CD4-positive, alpha-beta T cell treated with Interferon alpha-2 for 1 hour (primary cell): ENCODE measurements at regions not wholly inside any gene's neighbourhood (a gene's known extent, or its start where the extent isn't known, plus 50 kb on each side); places are given as distances from the start of the nearest gene placed in this dataset.

ENCODE experiments used
- DNase-seq, 2 donors: peaks; one replicate each; pipeline ENCODE4 v3.0.0-alpha.2; 2020 to 2022

- DNase-seq = no peak
Observed at GRCh38 chr17:70752966-70753467, 583.7 kb downstream of the KCNJ2 start.

- no peak for DNase-seq
Observed at GRCh38 chr17:70763018-70763417, 593.7 kb downstream of the KCNJ2 start.

DNA sequence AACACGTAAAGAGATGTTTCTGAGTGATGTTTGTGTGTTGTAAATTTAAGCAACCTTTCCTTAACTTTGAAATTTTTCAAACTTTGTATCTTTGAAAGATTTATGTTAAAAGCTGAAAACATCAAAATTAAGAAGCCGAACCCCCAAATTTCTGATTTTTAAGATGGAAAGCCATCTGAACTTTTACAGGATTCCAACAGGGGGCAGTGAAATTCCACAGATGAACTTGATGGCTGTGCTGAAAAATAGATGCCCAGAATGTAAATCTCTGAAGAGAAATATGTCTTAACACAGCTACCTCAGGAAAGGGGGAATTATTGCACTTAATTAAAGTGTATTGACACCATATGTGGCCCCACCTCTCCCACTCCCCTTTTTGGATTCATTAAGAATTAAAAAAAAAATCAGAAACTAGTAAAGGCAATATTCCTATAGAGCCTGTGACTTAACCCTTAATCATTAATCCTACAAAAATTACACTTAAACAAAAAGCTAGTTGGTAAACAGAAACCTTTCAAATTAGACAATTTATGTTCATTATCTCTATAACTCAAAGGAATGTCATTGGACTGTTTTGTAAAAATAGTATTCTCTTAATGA is 597.9 kb downstream of the KCNJ2 start:
- no peak for DNase-seq

DNA sequence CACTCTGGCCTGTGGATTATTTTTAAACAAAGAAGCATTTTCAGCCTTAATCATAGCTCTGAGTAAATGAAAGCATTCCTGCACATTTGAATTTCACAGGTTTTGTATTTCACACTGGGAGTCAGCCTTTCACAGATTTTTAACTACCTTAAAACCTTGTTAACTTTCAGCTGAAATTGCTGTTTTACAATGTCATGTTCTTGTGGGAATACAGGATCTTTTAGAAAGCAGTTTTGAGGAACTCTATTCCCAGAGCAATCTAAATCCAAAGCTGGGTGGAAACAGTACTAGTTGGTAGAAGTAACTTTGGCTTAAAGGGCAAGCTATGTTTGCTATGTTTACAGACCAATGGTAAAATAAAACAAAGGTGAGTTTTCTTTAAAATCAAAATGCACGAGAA is 600.6 kb downstream of the KCNJ2 start:
- no peak for DNase-seq

DNA sequence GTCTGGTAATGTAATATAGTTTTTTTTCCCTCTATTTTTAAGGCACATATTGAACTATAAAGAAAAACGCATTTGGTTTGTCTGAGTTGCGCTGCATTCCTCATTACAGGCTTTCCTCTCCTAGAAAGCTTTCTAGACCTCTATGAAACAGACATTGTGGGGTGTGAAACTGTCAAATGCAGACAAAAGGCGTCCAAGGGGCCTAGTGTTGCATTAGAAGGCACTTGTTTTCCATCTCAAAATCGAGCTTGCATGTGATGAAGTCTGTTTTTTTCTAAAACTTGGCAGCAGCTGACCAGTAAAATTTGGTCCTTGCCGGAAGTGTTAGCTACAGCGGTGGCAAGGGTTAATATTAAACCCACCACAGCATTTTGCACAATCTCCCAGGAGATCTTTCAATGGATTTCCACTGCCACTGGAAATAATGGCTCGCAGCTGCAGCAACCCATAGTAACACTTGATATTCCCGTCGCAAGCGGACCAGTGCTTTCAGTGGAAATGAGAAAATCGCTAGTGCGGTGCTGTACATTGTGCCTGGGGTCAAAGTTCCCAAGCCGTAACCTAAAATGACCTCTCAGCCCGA is 602.6 kb downstream of the KCNJ2 start:
- DNase-seq = no peak

GRCh38 chr17:70772761-70773160 is 603.4 kb downstream of the KCNJ2 start:
- no peak for DNase-seq

- DNase-seq = no peak
Observed at GRCh38 chr17:70773258-70773657, 603.9 kb downstream of the KCNJ2 start.

DNA sequence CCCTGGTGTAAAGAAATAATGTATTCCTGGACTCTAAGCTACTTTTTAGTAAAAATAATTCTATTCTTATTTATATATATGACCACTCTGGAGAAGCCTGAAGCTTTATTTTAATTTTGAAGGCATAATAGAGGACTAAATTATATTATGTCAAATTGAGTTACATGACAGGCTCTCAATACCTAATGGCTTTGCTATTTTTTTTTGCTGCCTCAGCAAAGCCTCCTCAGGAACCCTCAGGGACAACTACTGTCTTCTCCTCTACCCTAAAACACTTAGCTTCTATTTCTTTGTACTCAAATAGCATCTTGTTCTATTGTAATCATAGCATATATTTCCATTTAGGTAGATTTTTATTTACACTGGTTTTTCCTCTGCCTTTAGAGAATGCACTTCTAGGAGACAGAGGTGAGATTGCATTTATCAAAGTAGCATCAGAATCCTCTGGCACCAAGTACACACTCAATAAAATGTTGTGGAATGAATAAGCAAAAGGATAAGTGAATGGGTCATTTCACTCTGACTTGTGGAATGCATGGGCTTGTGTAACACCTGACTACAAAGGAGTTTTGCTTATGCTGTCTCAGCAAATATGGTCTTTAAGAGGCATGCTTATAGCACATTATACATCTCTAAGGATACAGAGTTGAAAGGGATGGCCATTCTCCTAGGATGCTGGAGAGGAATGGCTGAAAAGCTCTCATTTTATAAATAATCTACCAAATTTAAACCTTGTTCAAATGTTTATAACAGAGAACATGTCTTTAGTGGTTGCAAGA is 605.2 kb downstream of the KCNJ2 start:
- no peak for DNase-seq

GRCh38 chr17:70775679-70776078 is 606.3 kb downstream of the KCNJ2 start:
- DNase-seq = no peak

GRCh38 chr17:70776441-70776840 is 607.1 kb downstream of the KCNJ2 start:
- no peak for DNase-seq

DNA sequence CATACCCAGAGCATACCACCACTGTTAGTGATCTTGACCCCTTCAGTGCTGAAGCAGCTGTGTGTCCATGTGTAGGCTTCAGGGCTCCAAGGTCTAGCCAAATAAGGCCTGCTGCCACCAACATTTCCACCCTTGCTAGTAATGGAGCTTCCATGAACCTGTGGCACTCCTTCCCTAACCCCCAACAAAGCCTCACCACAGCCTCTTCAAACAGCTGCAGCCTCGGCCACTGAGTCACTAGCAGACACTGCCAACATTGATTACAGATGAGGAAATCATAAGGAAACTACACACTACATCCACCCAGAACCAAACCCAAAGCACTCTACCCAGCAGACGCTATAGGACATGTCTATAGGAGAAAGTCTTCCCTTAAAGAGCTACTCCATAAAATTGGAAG is 610.7 kb downstream of the KCNJ2 start:
- no peak for DNase-seq

GRCh38 chr17:70786081-70786480 is 616.7 kb downstream of the KCNJ2 start:
- DNase-seq = no peak

DNA sequence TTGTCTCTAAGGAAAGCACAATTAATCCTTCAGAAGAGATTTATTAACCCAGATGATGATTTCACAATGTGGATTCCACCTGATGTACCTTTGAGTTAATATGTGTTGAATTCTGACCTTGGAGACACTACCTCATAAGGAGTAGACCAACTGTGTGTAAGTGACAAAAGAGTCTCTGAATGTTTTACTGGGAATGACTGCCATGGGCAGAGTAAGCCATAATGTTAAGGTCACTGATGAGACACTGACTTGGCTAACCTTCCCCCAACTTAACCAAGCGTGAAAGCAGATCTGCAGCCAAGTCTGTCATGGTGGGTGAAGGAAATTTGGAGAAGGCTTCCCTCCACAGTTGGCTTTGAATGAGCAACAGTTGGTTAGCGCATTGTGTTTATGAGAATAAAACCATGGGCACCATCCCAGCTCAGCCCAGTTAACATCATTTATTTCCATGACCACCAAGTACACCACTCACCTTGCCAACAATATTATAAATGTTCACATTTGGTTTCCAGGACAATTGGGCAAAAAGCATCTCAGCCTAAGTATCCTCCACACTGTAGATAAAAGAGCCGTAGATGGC is 618.5 kb downstream of the KCNJ2 start:
- DNase-seq = no peak

DNA sequence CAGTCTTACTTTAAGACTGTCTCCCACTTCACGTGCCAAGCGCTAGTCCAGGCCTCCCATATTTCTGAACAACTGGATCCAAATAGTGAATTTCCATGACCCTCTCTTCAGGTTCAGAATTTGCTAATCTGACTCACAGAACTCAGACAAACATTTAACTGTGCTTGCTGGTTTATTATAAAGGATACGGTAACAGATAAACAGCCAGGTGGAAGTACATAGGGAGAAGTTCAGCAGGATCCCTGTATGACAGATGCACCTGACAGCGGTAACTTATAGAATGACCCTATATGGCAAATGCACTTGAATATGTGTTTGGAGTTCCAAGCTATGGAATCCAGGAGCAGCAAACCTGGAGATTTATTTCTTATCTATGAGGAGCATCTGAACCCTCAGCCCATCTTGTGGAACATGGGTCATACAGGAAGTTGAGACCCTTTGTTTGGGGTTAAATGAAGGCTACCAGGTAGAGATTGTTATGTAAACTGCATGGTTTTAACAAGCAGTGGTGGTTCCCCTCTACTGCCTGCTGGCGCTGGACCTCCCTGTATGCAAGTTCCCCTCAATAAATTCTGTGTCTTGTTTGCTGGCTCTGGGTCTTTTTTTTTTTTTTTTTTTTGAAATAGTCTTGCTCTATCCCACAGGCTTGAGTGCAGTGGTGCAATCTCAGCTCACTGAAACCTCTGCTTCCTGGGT is 622.6 kb downstream of the KCNJ2 start:
- DNase-seq = no peak

DNA sequence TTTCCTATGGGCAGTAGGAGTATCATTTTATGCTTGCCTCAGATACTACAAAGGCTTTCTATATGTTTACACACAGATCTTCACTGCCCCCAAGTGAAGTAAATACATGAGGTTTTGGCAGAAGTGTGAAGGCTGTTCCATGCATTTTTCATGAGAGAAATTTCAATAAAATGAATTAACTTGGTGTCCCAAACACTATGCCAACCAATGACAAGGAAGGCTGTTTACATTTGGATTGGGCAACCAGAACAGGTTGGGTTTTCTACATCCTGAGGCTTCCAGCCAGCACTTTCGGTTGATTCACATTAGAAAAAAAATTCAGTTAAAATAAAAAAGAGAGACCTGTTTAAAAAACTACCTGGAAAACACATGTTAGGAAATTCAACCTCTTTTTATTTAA is 625.4 kb downstream of the KCNJ2 start:
- no peak for DNase-seq

DNA sequence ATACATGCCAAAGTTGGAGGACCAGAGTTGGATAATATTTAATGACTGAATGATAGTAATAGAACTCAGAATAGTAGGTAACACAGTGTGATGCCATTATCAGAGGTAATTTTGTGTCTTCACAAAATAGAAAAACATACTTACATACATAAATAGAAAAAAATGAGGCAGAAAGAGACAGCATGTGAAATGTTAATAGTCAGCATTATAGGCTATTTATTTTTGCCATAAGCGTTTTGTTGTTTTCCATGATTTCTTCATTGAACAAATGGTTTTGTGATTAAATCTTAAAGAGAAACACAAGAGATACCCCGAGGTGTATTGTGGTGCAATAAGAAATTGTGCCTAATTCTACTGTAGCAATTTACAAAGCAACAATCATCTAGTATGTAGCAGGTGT is 626.3 kb downstream of the KCNJ2 start:
- no peak for DNase-seq

DNA sequence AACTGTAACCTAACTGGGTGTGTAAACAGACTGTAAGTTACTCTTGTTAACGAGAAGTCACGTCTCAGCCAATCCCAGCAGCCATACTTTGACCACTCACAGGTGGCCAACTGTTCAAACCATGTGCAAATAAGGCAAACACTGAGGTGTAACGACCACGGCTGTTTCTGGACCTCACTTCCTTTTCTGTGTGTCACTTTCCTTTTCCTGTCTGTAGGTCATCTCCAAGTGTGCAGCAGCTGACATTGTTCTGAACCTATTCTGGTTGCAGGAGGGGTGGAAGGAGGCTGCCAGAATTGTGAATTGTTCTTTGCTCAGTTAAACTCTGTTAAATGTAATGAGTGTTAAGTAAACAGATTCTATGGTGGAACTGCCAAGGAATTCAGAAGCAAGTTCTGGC is 627.4 kb downstream of the KCNJ2 start:
- no peak for DNase-seq

GRCh38 chr17:70797166-70797565 is 627.8 kb downstream of the KCNJ2 start:
- no peak for DNase-seq

DNA sequence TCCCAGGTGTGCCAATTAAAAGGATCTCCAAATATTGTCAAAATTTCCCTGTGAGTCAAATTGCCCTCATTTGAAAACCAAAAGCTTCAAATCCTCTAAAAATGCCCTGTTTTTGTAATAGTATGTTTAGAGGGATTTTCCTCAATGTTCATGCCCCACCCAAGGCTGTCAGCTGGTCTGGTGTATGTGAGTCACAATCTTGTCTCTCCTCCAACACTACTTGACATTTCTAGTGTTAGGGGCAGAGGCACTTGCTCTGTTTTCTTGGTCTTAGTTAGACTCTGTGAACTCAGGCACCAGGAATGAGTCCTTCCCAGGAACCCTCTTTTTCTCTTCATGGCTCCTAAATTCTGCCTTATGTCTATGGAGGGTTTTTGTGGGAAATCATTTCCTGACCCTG is 634.8 kb downstream of the KCNJ2 start:
- no peak for DNase-seq

- no peak for DNase-seq
Observed at GRCh38 chr17:70808596-70808995, 639.3 kb downstream of the KCNJ2 start.

GRCh38 chr17:70810609-70811008 is 641.3 kb downstream of the KCNJ2 start:
- DNase-seq = no peak

DNA sequence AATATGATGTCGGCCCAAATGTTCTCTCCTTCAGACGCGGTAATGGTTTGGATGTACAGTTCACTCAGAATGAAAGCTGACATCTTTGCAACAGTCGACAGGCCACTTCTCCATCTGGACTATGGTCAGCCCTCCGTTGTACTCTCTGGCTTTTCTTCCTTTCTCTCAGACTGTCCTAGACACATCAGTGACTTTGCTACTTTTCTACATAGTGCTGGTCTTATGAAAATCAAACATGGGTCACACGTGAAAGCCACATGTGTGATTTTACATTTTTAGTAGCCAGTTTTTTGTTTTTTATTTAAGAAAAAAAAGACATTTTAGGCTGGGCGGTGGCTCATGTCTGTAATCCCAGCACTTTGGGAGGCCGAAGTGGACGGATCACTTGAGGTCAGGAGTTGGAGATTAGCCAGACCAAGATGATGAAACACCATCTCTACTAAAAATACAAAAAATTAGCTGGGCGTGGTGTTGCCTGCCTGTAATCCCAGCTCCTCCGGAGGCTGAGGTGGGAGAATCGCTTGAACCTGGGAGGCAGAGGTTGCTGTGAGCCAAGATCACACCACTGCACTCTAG is 644.1 kb downstream of the KCNJ2 start:
- DNase-seq = no peak

GRCh38 chr17:70819183-70819582 is 649.9 kb downstream of the KCNJ2 start:
- DNase-seq = no peak
